ENCODE measurements at regions not wholly inside any gene's neighbourhood (a gene's known extent, or its start where the extent isn't known, plus 50 kb on each side); places are given as distances from the start of the nearest gene placed in this dataset.

- DNase-seq (ENCODE audit: low read depth in 2 of 2), result no peak
Measured at GRCh38 chr4:81555489-81555888, 83.8 kb upstream of the RASGEF1B start.

GRCh38 chr4:81552086-81552485, 80.4 kb upstream of the RASGEF1B start:
- DNase-seq (ENCODE audit: low read depth in 2 of 2), result no peak

GRCh38 chr4:81550388-81550859, 78.7 kb upstream of the RASGEF1B start:
- DNase-seq (ENCODE audit: low read depth in 2 of 2), result no peak

GRCh38 chr4:81549984-81550383, 78.3 kb upstream of the RASGEF1B start:
- no peak for DNase-seq (ENCODE audit: low read depth in 2 of 2)

- no peak for DNase-seq (ENCODE audit: low read depth in 2 of 2)
Measured at GRCh38 chr4:81546777-81547176, 75.1 kb upstream of the RASGEF1B start.

GRCh38 chr4:81541161-81541945, 69.6 kb upstream of the RASGEF1B start:
- DNase-seq (ENCODE audit: low read depth in 2 of 2), result no peak

GRCh38 chr4:81538716-81539427, 67.2 kb upstream of the RASGEF1B start:
- DNase-seq (ENCODE audit: low read depth in 2 of 2), result no peak

GRCh38 chr4:81531410-81531809, 59.7 kb upstream of the RASGEF1B start:
- DNase-seq (ENCODE audit: low read depth in 2 of 2), result no peak

- no peak for DNase-seq (ENCODE audit: low read depth in 2 of 2)
Measured at GRCh38 chr4:81528979-81529378, 57.3 kb upstream of the RASGEF1B start.

- DNase-seq (ENCODE audit: low read depth in 2 of 2), result no peak
Measured at GRCh38 chr4:81528200-81528599, 56.5 kb upstream of the RASGEF1B start.

GRCh38 chr4:81527709-81528108, 56.0 kb upstream of the RASGEF1B start:
- DNase-seq (ENCODE audit: low read depth in 2 of 2), result no peak

GRCh38 chr4:81527115-81527514, 55.4 kb upstream of the RASGEF1B start:
- no peak for DNase-seq (ENCODE audit: low read depth in 2 of 2)

GRCh38 chr4:81526706-81527105, 55.0 kb upstream of the RASGEF1B start:
- no peak for DNase-seq (ENCODE audit: low read depth in 2 of 2)

- DNase-seq (ENCODE audit: low read depth in 2 of 2), result no peak
Measured at GRCh38 chr4:81523672-81524327, 52.1 kb upstream of the RASGEF1B start.

GRCh38 chr4:81522711-81523110, 51.0 kb upstream of the RASGEF1B start:
- no peak for DNase-seq (ENCODE audit: low read depth in 2 of 2)

- DNase-seq (ENCODE audit: low read depth in 2 of 2), result no peak
Measured at GRCh38 chr4:81521708-81522107, 50.0 kb upstream of the RASGEF1B start.
